Nucleus accumbens (tissue), 56 donors: ENCODE measurements at regions not wholly inside any gene's neighbourhood (a gene's known extent, or its start where the extent isn't known, plus 50 kb on each side); places are given as distances from the start of the nearest gene placed in this dataset.

Experiments
- DNase-seq, 56 donors: peaks; one replicate each; lab custom pipeline; 2025; lab: John Stamatoyannopoulos, UW

- no peak for DNase-seq
Observed at GRCh38 chr1:25084407-25084806, 147.9 kb downstream of the SYF2 start.

GRCh38 chr1:25083481-25084345 is 148.6 kb downstream of the SYF2 start:
- DNase-seq: no peak

DNA sequence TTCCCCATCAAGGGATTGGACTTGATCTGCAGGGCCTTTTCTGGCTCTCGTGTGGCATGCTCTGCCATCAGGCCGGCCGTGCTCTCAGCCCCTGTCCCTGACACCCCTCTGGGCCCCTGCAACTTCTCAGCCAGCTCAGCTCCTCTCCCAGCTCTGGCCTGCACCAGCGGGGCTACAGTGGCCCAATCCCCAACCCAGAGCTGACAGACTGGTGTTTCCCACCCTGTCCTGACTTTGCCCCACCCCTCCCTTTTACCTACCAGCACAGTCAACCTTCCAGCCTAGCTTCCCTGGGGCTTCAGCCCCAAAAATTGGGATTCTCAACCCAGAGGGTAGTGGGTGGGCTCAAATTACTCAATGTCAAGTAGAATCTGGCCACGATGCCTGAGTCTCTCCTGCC is 149.3 kb downstream of the SYF2 start:
- DNase-seq: no peak

- no peak for DNase-seq
Observed at GRCh38 chr1:25082216-25082899, 149.9 kb downstream of the SYF2 start.

DNA sequence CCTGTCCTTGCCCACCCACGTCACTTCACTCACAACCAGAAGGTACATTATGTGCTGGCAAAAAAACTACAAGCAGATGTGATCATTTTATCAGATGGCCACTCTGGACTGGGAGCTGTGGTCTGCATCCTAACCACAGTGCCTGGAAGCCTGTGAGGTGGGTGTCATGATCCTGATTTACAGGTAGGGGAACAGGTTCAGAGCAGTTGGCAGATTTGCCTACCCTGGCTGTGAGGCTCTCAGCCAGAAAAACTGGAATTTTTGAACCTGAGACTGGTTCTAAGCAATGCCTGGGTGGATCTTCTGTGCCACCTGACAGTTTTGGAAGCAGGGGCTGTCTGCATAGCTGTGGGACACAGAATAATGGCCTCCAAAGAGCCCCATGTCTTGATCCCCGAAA is 150.8 kb downstream of the SYF2 start:
- no peak for DNase-seq

DNA sequence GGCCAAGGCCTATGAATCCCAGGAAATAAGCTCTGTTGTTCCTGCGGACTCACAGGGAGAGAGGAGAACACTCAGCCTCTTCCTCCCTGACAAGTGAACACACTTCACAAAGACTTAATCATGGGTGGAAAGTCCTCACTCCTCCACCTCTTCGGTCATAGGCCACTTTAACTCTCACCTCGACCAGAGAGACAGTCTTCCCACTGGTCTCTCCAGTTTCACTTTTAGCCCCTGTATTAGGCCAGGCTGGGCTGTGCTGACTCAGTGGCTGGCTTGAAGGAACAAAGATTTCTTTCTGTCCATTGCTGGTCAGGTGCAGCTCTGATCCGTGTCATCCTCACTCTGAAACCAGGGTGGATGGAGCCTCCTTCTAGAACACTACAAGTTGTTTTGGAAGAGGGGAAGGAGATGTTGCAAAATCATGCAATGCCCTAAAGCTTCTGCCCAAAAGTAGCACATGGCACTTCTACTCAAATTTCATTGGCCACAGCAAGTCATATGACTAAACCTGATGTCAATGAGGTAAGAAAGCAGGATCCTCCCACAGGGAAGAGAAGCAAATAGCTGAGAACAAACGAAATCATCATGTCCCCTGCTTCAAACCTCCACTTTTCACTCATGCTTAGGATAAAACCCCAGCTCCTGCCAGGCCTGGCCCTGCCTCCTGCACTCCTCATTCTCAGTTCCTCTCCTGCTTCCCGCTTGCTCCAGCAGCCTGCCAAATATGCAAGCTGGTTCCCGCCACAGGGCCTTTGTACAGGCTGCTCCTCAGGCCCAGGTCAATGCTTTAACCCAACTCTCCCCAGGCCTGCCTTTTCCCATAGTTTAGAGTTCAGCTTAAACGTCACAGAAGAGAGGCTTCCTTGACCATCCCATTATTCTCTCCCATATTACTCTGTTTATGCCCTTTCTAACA is 150.5 kb upstream of the RUNX3 start:
- DNase-seq: no peak

GRCh38 chr1:25079048-25079447 is 149.0 kb upstream of the RUNX3 start:
- DNase-seq: no peak

- no peak for DNase-seq
Observed at GRCh38 chr1:25074351-25075227, 144.5 kb upstream of the RUNX3 start.

DNA sequence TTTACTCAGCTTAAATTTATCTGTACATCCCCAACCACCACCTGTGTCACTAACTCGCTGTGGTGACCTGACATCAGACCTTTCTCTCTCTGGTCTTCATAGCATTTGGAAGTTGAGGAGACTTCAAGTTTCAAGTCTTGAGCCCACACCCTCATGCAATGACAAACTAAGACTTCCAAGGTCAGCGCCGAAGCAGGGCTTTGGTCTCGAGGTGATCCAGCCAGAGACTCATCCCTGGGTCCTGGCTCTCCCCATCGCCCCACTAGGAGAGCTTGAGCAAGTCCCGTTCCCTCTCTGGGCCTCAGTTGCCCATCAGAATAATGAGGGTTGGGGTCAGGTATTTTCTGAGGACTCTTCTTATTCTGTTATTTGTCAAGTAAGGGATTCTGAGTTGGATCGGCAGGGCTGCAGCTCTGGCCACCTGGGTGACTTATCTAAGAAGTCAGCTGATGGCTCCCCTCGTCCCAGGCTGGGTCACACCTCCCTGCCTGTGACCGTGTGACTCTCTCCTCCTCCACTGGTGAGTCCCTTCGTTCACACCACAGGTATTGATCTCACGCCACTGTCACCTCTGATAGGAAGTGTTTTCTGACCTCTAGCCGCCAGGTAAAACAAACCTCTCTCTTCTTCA is 143.7 kb upstream of the RUNX3 start:
- no peak for DNase-seq

- DNase-seq: no peak
Observed at GRCh38 chr1:25072461-25072860, 142.4 kb upstream of the RUNX3 start.

DNA sequence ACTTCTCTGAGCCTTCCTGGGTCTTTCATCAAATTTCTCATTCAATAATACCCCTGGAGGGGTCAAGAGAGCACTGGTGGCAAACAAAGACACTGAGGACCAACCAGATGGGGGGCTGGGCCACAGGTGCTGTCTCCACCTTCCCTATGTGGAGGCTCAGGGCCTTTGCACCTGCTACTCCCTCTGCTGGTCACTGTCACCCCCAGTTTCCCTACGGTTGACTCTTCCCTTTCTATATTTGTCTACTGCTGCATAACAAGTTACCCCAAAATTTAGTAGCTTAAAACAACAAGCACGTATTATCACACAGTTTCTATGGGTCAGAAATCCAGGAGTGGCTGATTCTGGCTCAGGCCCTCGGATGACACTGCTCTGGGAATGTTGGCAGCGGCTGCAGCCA is 138.8 kb upstream of the RUNX3 start:
- no peak for DNase-seq

DNA sequence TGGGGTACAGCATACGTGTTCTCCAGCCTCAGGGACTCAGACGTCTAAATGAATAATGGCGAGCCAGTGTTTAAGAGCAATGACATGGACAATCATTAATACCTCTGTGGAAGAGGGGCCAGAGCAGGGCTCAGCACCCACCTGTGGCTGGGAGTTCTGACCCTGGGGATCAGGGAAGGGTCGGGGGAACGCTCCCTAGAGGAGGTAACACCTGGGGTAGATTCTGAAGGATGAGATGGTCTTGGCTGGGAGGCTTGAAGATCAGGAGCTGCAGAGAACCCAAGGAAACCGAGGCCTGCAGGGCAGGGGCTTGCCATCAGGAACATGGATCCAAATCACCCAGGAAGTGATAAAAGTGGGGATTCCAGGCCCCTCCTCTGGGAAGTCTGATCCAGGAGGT is 138.2 kb upstream of the RUNX3 start:
- no peak for DNase-seq

- DNase-seq: no peak
Observed at GRCh38 chr1:25067518-25068251, 137.6 kb upstream of the RUNX3 start.

- no peak for DNase-seq
Observed at GRCh38 chr1:25066731-25067517, 136.8 kb upstream of the RUNX3 start.

DNA sequence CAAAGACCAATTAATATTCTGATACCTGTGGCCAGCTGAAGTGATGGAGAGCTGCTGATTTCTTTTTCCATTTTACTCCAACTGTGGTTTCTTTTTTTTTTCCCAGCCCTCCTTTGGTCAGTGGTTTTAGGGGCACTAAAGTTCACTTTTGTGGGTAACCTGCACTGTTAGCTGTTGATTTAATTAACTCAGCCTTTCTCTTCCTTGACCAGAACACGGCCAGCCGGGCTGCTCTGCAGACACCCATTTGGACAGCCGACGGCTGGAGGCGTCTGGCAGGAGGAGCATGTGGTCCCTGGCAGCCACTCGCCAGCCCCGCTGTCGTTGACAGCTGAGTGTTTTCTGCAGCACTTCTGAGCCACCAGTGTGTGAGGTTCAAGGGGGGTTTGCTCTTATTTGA is 136.2 kb upstream of the RUNX3 start:
- DNase-seq: no peak

- no peak for DNase-seq
Observed at GRCh38 chr1:25065795-25066238, 135.7 kb upstream of the RUNX3 start.

DNA sequence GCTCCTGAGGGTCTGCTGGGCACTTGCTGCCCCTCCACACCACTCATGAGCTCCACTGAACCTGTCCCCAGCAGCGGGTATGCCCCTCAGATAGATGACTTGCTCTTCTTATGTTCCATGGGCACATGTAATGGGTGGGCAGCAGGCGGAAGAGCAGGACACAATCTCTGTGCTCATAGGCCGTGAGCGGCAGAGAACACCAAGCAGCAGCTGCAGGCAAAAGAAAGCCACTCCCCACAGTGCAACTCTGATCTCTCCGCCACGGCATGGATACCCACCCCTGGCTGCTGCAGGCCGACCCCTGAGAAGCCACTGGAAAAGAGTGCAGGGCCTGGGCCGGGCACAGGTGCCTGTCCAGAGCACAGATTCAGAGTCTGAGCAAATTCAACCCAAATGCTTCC is 135.2 kb upstream of the RUNX3 start:
- no peak for DNase-seq
